HCT116 (cell line): ENCODE measurements at regions not wholly inside any gene's neighbourhood (a gene's known extent, or its start where the extent isn't known, plus 50 kb on each side); places are given as distances from the start of the nearest gene placed in this dataset.

Experiments
- ATAC-seq: fragments of 200-7000 bp; cut with Tn5 transposase; 2 replicates; pipeline ENCODE4 v1.9.1; 2020; ENCODE audit warnings: mild to moderate bottlenecking, moderate library complexity
- BruUV-seq: library from RNA; stranded (reverse); fragments of 400-500 nt; replicated peaks from 2 replicates; lab custom pipeline; 2021; lab: Mats Ljungman, UMichigan
- CTCF ChIA-PET: fragments of 300-600 bp; sonication (Branson Sonifier 250); formaldehyde crosslinking; loops from one replicate; lab custom pipeline; 2021; ENCODE audit warnings: antibody characterized with exemption; lab: Charles Lee
- POLR2A ChIA-PET: fragments of 300-600, 350-600 bp; sonication (Branson Sonifier 250); formaldehyde crosslinking; loops from one replicate; lab custom pipeline; 2021; ENCODE audit warnings: antibody characterized with exemption; lab: Charles Lee
- RAD21 ChIA-PET, 2 experiments: fragments of 300-600 bp; sonication (Branson Sonifier 250); formaldehyde crosslinking; loops; one replicate each; lab custom pipeline; 2023; ENCODE audit warnings: low total read pairs in 2 of 2; ENCODE audit not compliant: uncharacterized antibody in 2 of 2, unreplicated experiment in 2 of 2, low non-redundant PET in 1 of 2; lab: Charles Lee
- DNase-seq: peaks from one replicate; pipeline ENCODE4 v3.0.0-alpha.2; 2010; ENCODE audit warnings: low read depth, low spot score
- H2AFZ ChIP-seq: fragments of 200-600 bp; shearing (Covaris generic), sonication (generic); 2 replicates; pipeline ENCODE4 v1.6.1; 2017; ENCODE audit warnings: low read depth, mixed run types, mixed read lengths, antibody characterized with exemption, low read length; ENCODE audit not compliant: poor library complexity, severe bottlenecking
- H3K27ac ChIP-seq: 2 replicates; pipeline ENCODE4 v1.5.1; 2012; ENCODE audit warnings: low read depth, low read length
- H3K27me3 ChIP-seq: fragments of 200-600 bp; sonication (generic); 2 replicates; pipeline ENCODE4 v1.6.1; 2016; ENCODE audit warnings: mixed run types, low read length, mixed read lengths; ENCODE audit not compliant: insufficient read depth
- H3K36me3 ChIP-seq, 2 experiments: fragments of 200-500 bp in 1 of 2; fragments of 200-600 bp in 1 of 2; sonication (Bioruptor generic) in 1 of 2; sonication (generic) in 1 of 2; 2 replicates each; pipeline versions ENCODE4 v1.5.1 to v1.6.1; 2014 to 2016; ENCODE audit warnings: low read length in 2 of 2, inconsistent platforms in 1 of 2, mixed read lengths in 1 of 2, mixed run types in 1 of 2; ENCODE audit not compliant: insufficient read depth in 2 of 2, control insufficient read depth in 1 of 2
- H3K4me1 ChIP-seq, 2 experiments: fragments of 200-600 bp in 1 of 2; sonication (generic) in 1 of 2; 2 replicates each; pipeline versions ENCODE4 v1.5.1 to v1.6.1; 2012 to 2017; ENCODE audit warnings: low read length in 2 of 2, inconsistent platforms in 1 of 2, mild to moderate bottlenecking in 1 of 2, mixed read lengths in 1 of 2, mixed run types in 1 of 2, moderate library complexity in 1 of 2; ENCODE audit not compliant: insufficient read depth in 2 of 2, control insufficient read depth in 1 of 2
- H3K4me2 ChIP-seq: fragments of 200-600 bp; sonication (generic); 2 replicates; pipeline ENCODE4 v1.6.1; 2017; ENCODE audit warnings: mixed run types, low read length, mixed read lengths
- H3K4me3 ChIP-seq, 2 experiments: fragments of 200-600 bp in 1 of 2; sonication (generic) in 1 of 2; replicated peaks in 1 of 2; 2 replicates each; pipeline ENCODE4 v1.5.1; 2011 to 2016; ENCODE audit warnings: low read length in 2 of 2, control low read depth in 1 of 2, low read depth in 1 of 2, mild to moderate bottlenecking in 1 of 2, mixed read lengths in 1 of 2, mixed run types in 1 of 2
- H3K79me2 ChIP-seq: fragments of 200-600 bp; sonication (generic); 2 replicates; pipeline ENCODE4 v1.6.1; 2017; ENCODE audit warnings: mild to moderate bottlenecking, mixed run types, low read length, moderate library complexity, mixed read lengths; ENCODE audit not compliant: insufficient read depth
- H3K9ac ChIP-seq: fragments of 200-600 bp; sonication (generic); 2 replicates; pipeline ENCODE4 v1.6.1; 2016; ENCODE audit warnings: low read length, mixed read lengths
- H3K9me2 ChIP-seq: fragments of 200-600 bp; sonication (generic), shearing (Covaris generic); 2 replicates; pipeline ENCODE4 v1.6.1; 2017; ENCODE audit warnings: mixed run types, mild to moderate bottlenecking, moderate library complexity; ENCODE audit not compliant: insufficient read depth
- H3K9me3 ChIP-seq, 2 experiments: fragments of 200-500 bp in 1 of 2; fragments of 200-600 bp in 1 of 2; sonication (Bioruptor generic) in 1 of 2; sonication (generic) in 1 of 2; 2 replicates each; pipeline ENCODE4 v1.6.1; 2014 to 2017; ENCODE audit warnings: low read length in 2 of 2, mixed read lengths in 2 of 2, inconsistent platforms in 1 of 2, low read depth in 1 of 2, mild to moderate bottlenecking in 1 of 2, mixed run types in 1 of 2, moderate library complexity in 1 of 2; ENCODE audit not compliant: control insufficient read depth in 1 of 2, insufficient read depth in 1 of 2
- H4K20me1 ChIP-seq: fragments of 200-600 bp; sonication (generic), shearing (Covaris generic); 2 replicates; pipeline ENCODE4 v1.6.1; 2017; ENCODE audit warnings: mixed run types, mild to moderate bottlenecking, moderate library complexity; ENCODE audit not compliant: insufficient read depth
- ATF3 ChIP-seq: IDR thresholded peaks from 2 replicates; pipeline ENCODE4 v1.6.1; 2012
- CEBPB ChIP-seq: IDR thresholded peaks from 2 replicates; pipeline ENCODE4 v1.6.1; 2012; ENCODE audit warnings: low read depth
- CTCF ChIP-seq, 3 experiments: fragments of 200-600 bp in 1 of 3; sonication (generic) in 1 of 3; IDR thresholded peaks in 2 of 3; conservative IDR thresholded peaks in 1 of 3; 2 replicates each; pipeline ENCODE4 v1.5.1; 2012 to 2017; ENCODE audit warnings: low read depth in 2 of 3, low read length in 2 of 3, antibody characterized with exemption in 1 of 3, borderline replicate concordance in 1 of 3, control low read depth in 1 of 3, mild to moderate bottlenecking in 1 of 3, mixed read lengths in 1 of 3, mixed run types in 1 of 3, moderate library complexity in 1 of 3; ENCODE audit not compliant: insufficient read depth in 1 of 3
- ELF1 ChIP-seq: IDR thresholded peaks from 2 replicates; pipeline ENCODE4 v1.6.1; 2012; ENCODE audit warnings: low read depth, borderline replicate concordance
- EZH2 ChIP-seq: fragments of 200-600 bp; sonication (generic); IDR thresholded peaks from 2 replicates; pipeline ENCODE4 v1.6.1; 2017; ENCODE audit warnings: antibody characterized with exemption, mixed run types
- EZH2phosphoT487 ChIP-seq: fragments of 200-600 bp; IDR thresholded peaks from 2 replicates; pipeline ENCODE4 v1.6.1; 2018; ENCODE audit warnings: antibody characterized with exemption, borderline replicate concordance
- FOSL1 ChIP-seq: IDR thresholded peaks from 2 replicates; pipeline ENCODE4 v1.6.1; 2012; ENCODE audit warnings: low read depth
- JUND ChIP-seq: IDR thresholded peaks from 2 replicates; pipeline ENCODE4 v1.6.1; 2012
- POLR2AphosphoS5 ChIP-seq: IDR thresholded peaks from 2 replicates; pipeline ENCODE4 v1.6.1; 2011; ENCODE audit warnings: mild to moderate bottlenecking, low read depth, low read length, moderate library complexity
- RAD21 ChIP-seq: IDR thresholded peaks from 2 replicates; pipeline ENCODE4 v1.6.1; 2012; ENCODE audit warnings: low read depth, mild to moderate bottlenecking
- TCF7L2 ChIP-seq: IDR thresholded peaks from 2 replicates; pipeline ENCODE4 v1.7.0; 2011; ENCODE audit warnings: borderline replicate concordance, inconsistent platforms; ENCODE audit not compliant: insufficient read depth, insufficient read length; ENCODE audit errors: extremely low read depth
- YY1 ChIP-seq: IDR thresholded peaks from 2 replicates; pipeline ENCODE4 v1.6.1; 2011; ENCODE audit warnings: low read length, low read depth, moderate library complexity, mild to moderate bottlenecking; ENCODE audit not compliant: insufficient replicate concordance; ENCODE audit errors: extremely low read depth
- ZFX ChIP-seq: fragments of 450-650 bp; IDR thresholded peaks from 2 replicates; pipeline ENCODE4 v1.6.1; 2017
- ZNF274 ChIP-seq: fragments of 200-500 bp; sonication (Bioruptor generic); IDR thresholded peaks from 2 replicates; pipeline ENCODE4 v1.6.1; 2014; ENCODE audit warnings: mild to moderate bottlenecking, low read depth, low read length, inconsistent platforms
- intact Hi-C: fragments of 100-400 bp; cut with micrococcal nuclease; formaldehyde crosslinking; loops from 2 replicates; pipeline ENCODE4 v1.10.0; 2022

- DNase-seq, result no peak
- ChIA-PET RAD21 (no interaction called here), CTCF (no interaction called here), POLR2A (no interaction called here)
- no peaks in the 10 kb centered on the region for H3K4me1 ChIP-seq
- H3K79me2 ChIP-seq, result no peaks in the 10 kb centered on the region
- H3K9me2 ChIP-seq, result no peaks in the 10 kb centered on the region
- H3K27me3 ChIP-seq, result no peaks in the 10 kb centered on the region
- peaks cover 0 to 17% of the 10 kb centered on the region in 2 experiments; a peak in 2 of 4 replicates for H3K9me3 ChIP-seq
- no peak overlapping the region for H3K4me2 ChIP-seq
- BruUV-seq, result no TSS peak
- no peak overlapping the region for H3K27ac ChIP-seq
- intact Hi-C loops, result no loop called here
- no peak overlapping the region for H2AFZ ChIP-seq
- no peak overlapping the region for H3K4me3 ChIP-seq
- no peak for ATAC-seq
- no peaks in the 10 kb centered on the region for H3K36me3 ChIP-seq
- no peak overlapping the region for H3K9ac ChIP-seq
- no peak for TF ChIP-seq FOSL1
- no peak for TF ChIP-seq RAD21
- no peak for TF ChIP-seq ATF3
- TF ChIP-seq POLR2AphosphoS5, result no peak
- no peak for TF ChIP-seq ELF1
- no peak for TF ChIP-seq ZFX
- TF ChIP-seq JUND, result no peak
- no peak for TF ChIP-seq CTCF (IDR thresholded peaks at IDR 0.05 in 2 of 3, conservative IDR thresholded peaks at IDR 0.05 in 1 of 3; ENCODE audit: borderline replicate concordance in 1 of 3, insufficient read depth in 1 of 3, low read depth in 2 of 3, low read length in 2 of 3)
- TF ChIP-seq EZH2, result no peak
- TF ChIP-seq YY1, result no peak
- TF ChIP-seq CEBPB, result no peak
- no peak for TF ChIP-seq EZH2phosphoT487
- TF ChIP-seq TCF7L2, result no peak
- TF ChIP-seq ZNF274, result no peak
- no peaks in the 10 kb centered on the region for H4K20me1 ChIP-seq
Observed at GRCh38 chr9:80117031-80117430, 545.3 kb downstream of the TLE4 start.
